Sciatic nerve (tissue), 2 donors: ENCODE measurements at regions not wholly inside any gene's neighbourhood (a gene's known extent, or its start where the extent isn't known, plus 50 kb on each side); places are given as distances from the start of the nearest gene placed in this dataset.

Experiments
- ATAC-seq: fragments of 200-7000 bp; cut with Tn5 transposase; one replicate; pipeline ENCODE4 v1.9.1; 2020; ENCODE audit warnings: mild to moderate bottlenecking, moderate library complexity
- DNase-seq: peaks from one replicate; pipeline ENCODE4 v3.0.0-alpha.2; 2020; ENCODE audit warnings: low spot score
- intact Hi-C: fragments of 100-400 bp; cut with DNase I; formaldehyde crosslinking; loops from one replicate; pipeline ENCODE4 v1.14.2; 2022
- donor health status: DM: no; HTN: no; CAD: no.
- donor health status: DM: no; HTN: no; CAD: no.

DNA sequence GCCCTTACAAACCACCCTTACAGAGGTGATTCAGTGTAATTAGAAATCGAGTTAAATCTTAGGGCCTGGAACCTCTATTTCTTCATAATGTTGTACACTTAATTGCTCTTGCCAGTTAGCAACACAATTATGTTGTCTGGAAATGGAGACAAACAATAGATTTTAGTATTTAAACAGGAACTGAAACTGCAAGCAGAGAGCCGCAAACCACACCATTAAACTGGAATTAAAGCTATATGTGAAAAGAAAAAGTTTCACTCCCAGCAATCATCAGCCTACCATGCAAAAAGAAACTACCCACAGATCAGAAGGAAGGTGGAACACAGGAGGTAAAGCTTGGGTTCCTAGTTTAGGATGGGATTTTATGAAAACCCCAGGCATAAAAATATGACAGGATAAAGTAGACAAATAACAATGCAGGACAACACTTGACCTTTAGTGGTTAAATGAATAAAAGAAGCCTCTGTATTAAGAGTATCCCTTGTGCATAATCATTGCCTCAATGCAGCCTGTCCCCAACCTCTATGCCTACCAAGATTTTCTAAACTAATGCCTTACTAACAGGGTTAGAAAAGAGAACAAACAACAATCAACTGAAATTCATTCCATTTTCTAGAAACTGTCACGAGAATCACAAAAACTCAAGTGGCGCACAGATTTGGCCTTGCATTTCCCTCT, 304.3 kb upstream of the ESRRG start:
- ATAC-seq (no peak), DNase-seq (no peak)
- intact Hi-C loops, result no loop called here

DNA sequence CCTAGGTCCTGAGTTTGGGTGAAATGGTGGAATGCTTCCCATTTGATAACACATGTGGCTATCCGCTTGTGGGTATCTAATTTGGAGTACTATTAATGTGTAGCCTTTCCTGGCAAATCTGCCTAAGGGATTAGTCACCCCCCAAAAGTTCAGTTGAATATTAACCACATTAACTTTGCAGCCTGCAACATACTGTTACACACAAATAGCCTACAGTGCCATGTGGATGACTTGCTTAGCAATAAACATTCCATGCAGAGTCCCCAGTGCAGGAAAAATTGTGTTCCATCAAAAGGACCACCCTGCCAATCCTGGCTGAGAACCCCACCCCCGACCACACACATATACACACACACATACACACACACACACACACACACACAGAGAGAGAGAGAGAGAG, 303.3 kb upstream of the ESRRG start:
- intact Hi-C loops, result no loop called here
- DNase-seq (no peak), ATAC-seq (no peak)

GRCh38 chr1:217025381-217025780, 302.2 kb upstream of the ESRRG start:
- ATAC-seq (no peak), DNase-seq (no peak)
- intact Hi-C loops, result no loop called here

DNA sequence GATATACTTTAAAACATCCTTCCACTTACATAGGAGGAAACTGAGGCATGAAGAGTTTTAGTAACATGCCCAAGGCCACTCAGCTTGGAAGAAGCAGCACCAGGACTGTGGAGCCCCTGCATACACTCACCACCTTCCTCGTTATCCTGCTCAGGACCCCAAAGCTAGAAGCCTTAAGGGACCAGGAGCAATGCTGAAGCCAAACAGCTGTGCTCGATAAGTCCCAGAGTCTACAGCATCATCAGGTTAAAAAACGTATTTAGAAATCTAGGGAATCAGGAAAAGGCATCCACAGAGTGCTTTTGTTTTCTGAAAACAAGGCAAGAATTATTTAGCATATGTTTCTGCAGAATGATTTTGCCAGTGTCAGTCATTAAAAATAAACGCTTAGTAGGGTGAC, 301.7 kb upstream of the ESRRG start:
- DNase-seq (no peak), ATAC-seq (no peak)
- intact Hi-C loops, result no loop called here

- intact Hi-C loops, result no loop called here
- ATAC-seq (no peak), DNase-seq (no peak)
These were observed 298.7 kb upstream of the ESRRG start for GRCh38 chr1:217021956-217022355.

DNA sequence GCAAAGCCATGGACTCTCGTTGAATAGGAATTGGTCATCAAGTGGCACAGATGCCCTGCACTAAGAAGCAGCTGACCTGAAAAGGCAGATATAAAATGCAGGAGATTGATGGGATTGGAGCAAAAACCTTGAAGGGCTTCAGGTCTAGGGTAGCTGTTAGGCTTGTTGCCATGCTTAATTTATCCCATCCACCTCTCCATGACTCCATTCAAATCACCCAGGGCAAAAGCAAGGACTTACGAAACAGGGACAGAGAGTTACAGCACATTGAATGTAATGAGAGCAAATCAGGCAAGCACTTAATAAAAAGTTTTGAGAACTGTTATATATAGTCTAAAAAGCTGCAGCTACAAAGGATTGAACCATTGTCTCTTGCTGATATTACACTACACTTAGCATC, 298.2 kb upstream of the ESRRG start:
- intact Hi-C loops, result no loop called here
- DNase-seq (no peak), ATAC-seq (no peak)

GRCh38 chr1:217019475-217019874, 296.2 kb upstream of the ESRRG start:
- no peak for ATAC-seq
- DNase-seq, result no peak
- intact Hi-C loops, result no loop called here

- no peak for DNase-seq
- intact Hi-C loops, result no loop called here
- no peak for ATAC-seq
These were observed 295.4 kb upstream of the ESRRG start for GRCh38 chr1:217018648-217019047.

- intact Hi-C loops, result no loop called here
- no peak for ATAC-seq
- DNase-seq, result no peak
These were observed 293.9 kb upstream of the ESRRG start for GRCh38 chr1:217017165-217017564.

DNA sequence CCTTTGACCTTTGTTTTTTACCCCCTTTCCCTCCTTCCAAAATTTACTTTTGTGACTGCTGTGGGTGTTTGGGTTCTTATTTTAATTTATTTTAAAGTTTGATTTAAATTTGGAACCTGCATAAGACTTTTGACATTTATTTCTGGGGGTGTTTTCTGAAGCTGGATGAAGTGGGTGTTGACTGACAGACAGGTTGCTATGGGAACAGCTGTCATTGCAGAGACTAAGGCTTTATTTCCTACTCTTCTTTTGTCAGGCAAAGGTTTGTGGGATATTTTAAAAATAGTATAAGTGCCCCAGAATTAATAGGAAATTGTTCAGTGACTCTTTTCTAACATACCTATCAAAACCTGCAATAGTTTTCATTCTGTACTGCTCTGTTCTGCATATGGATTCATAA, 290.8 kb upstream of the ESRRG start:
- DNase-seq (no peak), ATAC-seq (no peak)
- intact Hi-C loops, result no loop called here

DNA sequence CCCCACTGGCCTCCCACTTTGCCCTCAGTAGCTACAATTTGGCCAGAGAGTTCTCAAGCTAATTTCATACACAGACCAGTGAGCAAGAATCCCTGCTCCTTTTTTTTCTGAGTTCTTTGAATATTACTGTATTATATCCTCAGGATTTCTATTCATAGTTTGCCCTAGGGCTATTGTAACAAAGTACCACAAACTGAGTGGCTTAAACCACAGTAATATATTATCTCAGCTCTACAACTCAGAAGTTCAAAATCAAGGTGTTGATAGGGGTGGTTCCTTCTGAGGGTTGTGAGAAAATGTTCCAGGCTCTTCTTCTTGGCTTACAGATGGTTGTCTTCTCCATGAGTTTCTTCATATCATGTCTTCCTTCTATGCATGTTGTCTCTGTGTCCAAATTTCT, 289.4 kb upstream of the ESRRG start:
- ATAC-seq, result no peak
- intact Hi-C loops, result no loop called here
- no peak for DNase-seq

- ATAC-seq, result no peak
- intact Hi-C loops, result no loop called here
These were observed 287.9 kb upstream of the ESRRG start for GRCh38 chr1:217011097-217011496.

DNA sequence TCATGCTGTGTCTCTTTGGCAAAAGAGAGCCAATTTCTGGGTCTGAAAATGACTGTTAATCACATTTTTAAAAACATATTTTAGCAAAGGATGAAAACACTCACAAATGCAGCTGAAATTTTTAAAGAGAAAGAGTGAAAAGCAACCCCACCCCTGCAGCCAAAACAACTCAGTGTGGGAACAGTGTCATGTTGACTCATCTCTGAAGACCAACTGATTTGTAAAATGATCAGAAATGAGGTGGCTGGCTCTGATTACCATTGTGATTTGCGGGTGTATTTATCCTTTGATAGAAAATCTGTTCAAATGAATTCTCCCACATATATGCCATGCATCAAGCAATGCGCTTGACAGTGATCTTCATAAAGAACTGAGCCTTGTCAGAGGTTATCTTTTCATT, 287.0 kb upstream of the ESRRG start:
- intact Hi-C loops, result no loop called here
- DNase-seq (no peak), ATAC-seq (no peak)

More at GRCh38 chr1:217011097-217011496, 287.9 kb upstream of the ESRRG start:
- no peak for DNase-seq

- DNase-seq (no peak), ATAC-seq (no peak)
- intact Hi-C loops, result no loop called here
These were observed 286.1 kb upstream of the ESRRG start for GRCh38 chr1:217009376-217009775.

DNA sequence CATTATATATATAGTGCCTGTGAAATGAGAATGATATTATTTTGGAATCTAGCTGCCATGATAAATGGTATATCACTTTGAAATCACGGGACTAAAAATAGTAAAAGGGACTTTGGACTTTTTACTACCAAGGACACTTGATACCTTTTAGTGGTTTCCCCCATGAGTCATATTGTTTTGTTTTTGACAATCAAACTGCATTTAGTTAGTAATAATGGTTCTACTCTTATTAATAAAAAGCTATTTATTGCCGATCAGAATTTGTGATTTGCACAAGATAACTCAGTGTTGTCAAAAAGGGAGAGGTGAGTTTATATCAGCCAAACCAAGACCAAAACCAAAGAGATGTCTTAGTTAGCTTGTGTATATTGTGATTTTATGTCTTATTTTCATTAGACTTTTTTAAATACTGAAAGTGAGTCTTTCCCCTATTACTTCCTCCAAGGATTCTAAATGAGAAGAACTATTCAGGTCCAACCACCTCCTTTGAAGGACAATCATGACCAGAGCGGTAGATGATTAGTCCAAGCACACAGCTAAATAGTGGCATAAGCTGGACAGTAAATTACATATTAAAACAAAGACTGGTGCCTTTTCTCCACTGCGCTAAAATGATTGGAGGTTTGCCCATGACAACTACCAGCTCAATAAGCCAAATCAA, 281.7 kb upstream of the ESRRG start:
- ATAC-seq (no peak), DNase-seq (no peak)
- intact Hi-C loops, result no loop called here

- intact Hi-C loops, result no loop called here
- ATAC-seq, result no peak
- no peak for DNase-seq
These were observed 280.1 kb upstream of the ESRRG start for GRCh38 chr1:217003355-217003754.

- DNase-seq, result no peak
- ATAC-seq, result no peak
- intact Hi-C loops, result no loop called here
These were observed 274.6 kb upstream of the ESRRG start for GRCh38 chr1:216997831-216998230.

DNA sequence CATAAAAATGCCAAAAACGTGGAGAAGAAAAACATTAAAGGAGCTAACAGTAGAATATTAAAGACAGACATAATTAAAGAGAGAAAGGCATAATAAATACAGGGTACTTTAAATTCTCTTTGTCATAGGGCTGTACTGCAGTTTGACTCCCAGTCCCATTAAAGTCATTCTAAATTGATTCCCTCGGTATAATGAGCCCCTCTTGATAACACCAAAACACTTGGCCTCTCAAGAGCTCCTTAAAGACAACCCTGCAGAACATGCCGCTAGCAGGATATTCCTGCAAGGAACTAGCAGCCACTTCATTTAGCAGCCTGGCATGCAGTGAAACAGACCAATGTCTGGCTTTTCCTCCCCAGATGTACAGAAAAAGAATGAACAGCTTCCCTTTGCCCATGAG, 273.8 kb upstream of the ESRRG start:
- intact Hi-C loops, result no loop called here

DNA sequence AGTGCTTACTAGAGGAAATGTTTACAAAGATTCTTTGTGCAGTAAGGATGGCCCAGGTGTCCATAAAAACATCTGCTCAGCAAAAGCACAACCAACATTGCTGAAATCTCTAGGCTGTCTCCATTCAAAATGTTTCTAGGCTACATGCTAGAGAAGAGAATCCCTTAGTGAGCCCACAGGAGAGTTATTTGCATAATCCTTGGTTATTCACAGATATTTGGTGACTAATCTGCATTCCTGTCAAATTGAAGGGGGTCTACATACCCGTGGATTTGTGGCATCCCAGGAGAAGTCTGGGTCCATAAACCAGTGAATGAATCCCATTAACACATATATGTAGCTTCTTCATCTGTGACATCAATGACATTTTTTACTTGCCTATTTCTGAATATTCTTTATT, 261.3 kb upstream of the ESRRG start:
- no peak for ATAC-seq
- intact Hi-C loops, result no loop called here
- DNase-seq, result no peak

More for the DNA sequence above, 273.8 kb upstream of the ESRRG start:
- ATAC-seq (no peak), DNase-seq (no peak)

GRCh38 chr1:216983823-216984222, 260.6 kb upstream of the ESRRG start:
- no peak for DNase-seq
- intact Hi-C loops, result no loop called here
- ATAC-seq, result no peak

- DNase-seq, result no peak
- intact Hi-C loops, result no loop called here
- no peak for ATAC-seq
These were observed 238.3 kb upstream of the ESRRG start for GRCh38 chr1:216961516-216961915.
